Central memory CD8-positive, alpha-beta T cell (primary cell): ENCODE measurements at regions not wholly inside any gene's neighbourhood (a gene's known extent, or its start where the extent isn't known, plus 50 kb on each side); places are given as distances from the start of the nearest gene placed in this dataset.

Experiments
- ATAC-seq: fragments of 150-1000 bp; cut with Tn5 transposase; replicated peaks from 2 replicates; pipeline ENCODE4 v1.10.0; 2022; ENCODE audit warnings: mild to moderate bottlenecking, moderate FRiP score, moderate number of reproducible peaks; ENCODE audit not compliant: poor library complexity, severe bottlenecking; ENCODE audit errors: extremely low read depth
- DNase-seq, 2 donors: peaks; one replicate each; pipeline ENCODE4 v3.0.0; 2021; ENCODE audit warnings: low spot score in 2 of 2
- H3K27ac Mint-ChIP-seq: one replicate; pipeline ENCODE4 v1.8.0; 2022; ENCODE audit warnings: low read depth, mild to moderate bottlenecking, moderate library complexity, mixed read lengths
- H3K27me3 Mint-ChIP-seq: one replicate; pipeline ENCODE4 v1.8.0; 2022; ENCODE audit warnings: mixed read lengths
- H3K36me3 Mint-ChIP-seq: one replicate; pipeline ENCODE4 v1.8.0; 2022; ENCODE audit warnings: mild to moderate bottlenecking, moderate library complexity, mixed read lengths; ENCODE audit not compliant: insufficient read depth
- H3K4me1 Mint-ChIP-seq: one replicate; pipeline ENCODE4 v1.8.0; 2022; ENCODE audit warnings: mixed read lengths
- H3K4me3 Mint-ChIP-seq: one replicate; pipeline ENCODE4 v1.8.0; 2022; ENCODE audit warnings: mild to moderate bottlenecking, moderate library complexity, mixed read lengths
- H3K9me3 Mint-ChIP-seq: one replicate; pipeline ENCODE4 v1.8.0; 2022; ENCODE audit warnings: mixed read lengths

DNA sequence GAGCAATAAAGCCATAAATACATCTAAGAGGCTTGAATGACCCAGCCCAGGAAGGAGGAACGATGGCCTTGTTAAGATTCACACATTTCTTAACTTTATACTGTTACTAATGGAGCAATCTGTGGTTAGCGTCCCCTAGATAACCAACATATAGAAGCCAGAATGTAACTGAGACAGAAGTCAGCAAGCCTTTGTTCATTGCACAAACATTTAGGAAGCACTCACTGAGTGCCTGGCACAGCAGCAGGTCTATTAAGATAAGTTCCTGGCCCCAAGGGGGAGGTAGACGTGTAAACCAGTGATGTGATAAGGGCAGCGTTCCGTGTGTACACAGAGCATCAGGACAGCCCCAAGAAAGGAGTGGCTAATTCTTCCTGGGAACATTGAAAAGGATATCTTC lies 63.6 kb upstream of the ATL2 start:
- peaks cover 52% of the 10 kb centered on the region for H3K27me3 Mint-ChIP-seq
- no peak for DNase-seq
- no peak overlapping the region for H3K4me3 Mint-ChIP-seq
- H3K36me3 Mint-ChIP-seq: no peaks in the 10 kb centered on the region
- no peak overlapping the region for H3K27ac Mint-ChIP-seq
- H3K9me3 Mint-ChIP-seq: no peaks in the 10 kb centered on the region
- no peaks in the 10 kb centered on the region for H3K4me1 Mint-ChIP-seq
- ATAC-seq: no peak

DNA sequence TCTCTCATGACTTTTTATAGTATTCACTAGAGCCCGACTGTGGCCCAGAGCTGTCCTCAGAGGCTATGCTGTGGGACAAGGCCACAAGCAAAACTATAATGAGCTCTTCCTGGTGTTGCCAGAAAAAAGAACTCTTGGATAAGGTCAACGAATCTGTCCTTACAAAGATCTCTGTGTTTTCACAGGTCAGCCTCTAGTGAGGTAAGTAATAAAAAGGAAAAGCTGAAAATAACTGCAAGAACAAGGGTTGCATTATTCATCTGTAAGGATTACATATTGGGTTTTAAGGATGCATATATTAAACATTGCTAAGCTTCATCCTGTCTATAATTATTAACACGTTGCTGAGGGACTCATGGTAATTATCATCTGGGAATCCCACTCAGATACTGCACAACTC lies 62.8 kb upstream of the ATL2 start:
- Mint-ChIP-seq H3K27ac (no peak overlapping the region), H3K9me3 (no peaks in the 10 kb centered on the region), H3K36me3 (no peaks in the 10 kb centered on the region), H3K4me1 (no peaks in the 10 kb centered on the region), H3K4me3 (no peak overlapping the region), H3K27me3 (peaks cover 56% of the 10 kb centered on the region)
- DNase-seq (no peak), ATAC-seq (no peak)

DNA sequence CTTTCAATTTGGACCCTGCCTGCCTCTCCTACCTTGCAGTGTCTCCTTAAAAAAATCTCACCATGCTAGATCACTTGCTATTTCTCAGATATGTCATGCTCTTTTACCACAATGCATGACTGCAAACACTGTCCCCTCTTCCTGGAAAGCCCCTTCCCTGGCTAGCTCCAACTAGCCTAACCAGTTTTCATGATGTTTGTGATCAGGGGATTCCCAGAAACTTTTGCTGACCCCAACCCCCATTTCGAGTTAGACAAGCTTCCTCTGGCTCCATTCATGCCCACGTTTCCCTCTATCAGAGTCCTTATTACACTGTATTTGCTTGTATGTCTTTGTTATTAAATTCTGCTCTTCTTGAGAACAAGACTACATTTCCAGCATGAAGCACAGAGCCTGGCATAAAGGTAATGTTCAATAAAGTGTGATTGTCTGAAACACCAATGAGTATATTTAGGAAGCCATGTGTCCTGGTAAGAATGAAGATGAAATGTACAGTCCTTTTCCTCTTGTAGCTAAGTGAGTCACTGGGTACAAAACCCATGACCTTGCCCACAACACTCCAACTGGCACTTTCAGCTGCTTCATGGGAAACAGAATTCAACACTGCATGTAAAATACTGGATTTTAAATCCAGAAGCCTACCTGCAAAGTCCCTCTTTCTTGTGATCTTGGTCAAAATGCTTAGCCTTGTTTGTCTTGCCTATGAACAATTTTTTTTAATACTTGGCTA lies 62.0 kb upstream of the ATL2 start:
- DNase-seq: no peak
- no peak overlapping the region for H3K4me3 Mint-ChIP-seq
- peaks cover 61% of the 10 kb centered on the region for H3K27me3 Mint-ChIP-seq
- no peaks in the 10 kb centered on the region for H3K4me1 Mint-ChIP-seq
- no peak for ATAC-seq
- no peak overlapping the region for H3K27ac Mint-ChIP-seq
- no peaks in the 10 kb centered on the region for H3K9me3 Mint-ChIP-seq
- no peaks in the 10 kb centered on the region for H3K36me3 Mint-ChIP-seq

DNA sequence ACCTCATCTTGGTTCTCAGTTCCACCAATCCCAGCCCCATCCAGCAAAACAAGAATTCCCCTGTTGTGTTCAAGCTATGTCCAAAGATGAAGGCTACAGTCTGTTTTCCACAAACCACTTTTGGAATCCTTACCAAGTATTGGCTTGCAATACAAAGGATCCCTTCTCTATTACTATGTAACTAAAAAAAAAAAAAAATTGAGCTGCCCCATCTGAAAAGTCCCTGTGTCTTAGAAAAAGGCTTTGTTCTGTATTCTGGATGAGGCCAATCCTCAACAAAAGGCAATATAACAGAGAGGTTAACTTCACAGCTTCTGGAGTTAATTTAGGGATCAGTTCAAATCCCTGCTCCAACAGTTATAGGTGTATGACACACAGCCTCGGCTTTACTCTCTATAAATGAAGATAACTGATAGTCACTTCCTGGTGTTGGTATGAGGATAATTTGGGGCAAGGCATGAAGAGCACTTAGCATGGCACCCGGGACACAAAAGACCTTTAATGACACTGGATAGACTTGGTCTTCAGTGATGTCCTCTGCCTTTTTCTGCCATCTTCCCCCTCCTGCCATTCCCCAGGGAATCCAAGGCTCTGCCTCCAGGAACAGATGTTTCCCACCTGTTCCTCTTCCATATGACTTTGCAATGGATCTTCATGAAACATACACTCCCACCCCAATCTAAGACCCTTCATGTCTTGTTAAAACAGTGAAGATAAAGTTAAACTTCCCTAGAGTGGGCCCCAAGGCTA lies 61.2 kb upstream of the ATL2 start:
- Mint-ChIP-seq H3K36me3 (no peaks in the 10 kb centered on the region), H3K4me1 (no peaks in the 10 kb centered on the region), H3K27me3 (peaks cover 67% of the 10 kb centered on the region), H3K9me3 (no peaks in the 10 kb centered on the region), H3K27ac (no peak overlapping the region), H3K4me3 (no peak overlapping the region)
- DNase-seq: no peak
- ATAC-seq: no peak

DNA sequence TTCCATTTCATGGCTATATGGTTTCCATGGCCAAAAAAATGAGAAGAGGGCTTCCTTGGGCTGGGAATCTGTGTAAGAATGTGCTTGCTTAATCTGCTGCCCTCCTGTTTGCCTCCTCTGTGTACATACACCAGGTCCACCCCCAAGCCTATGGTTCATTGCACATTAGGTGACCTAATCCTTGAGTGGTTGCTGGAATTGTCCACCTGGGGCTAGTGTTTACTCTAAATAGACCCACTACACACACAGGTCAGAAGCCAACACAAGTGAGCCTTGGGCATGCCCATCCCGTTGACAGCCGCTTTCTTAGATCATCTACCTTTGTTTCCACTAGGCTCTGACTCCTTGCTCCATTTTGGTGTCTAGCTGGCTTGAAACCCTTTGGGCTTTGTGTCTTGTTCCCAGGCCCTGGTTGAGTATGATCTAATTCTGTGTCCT lies 59.2 kb upstream of the ATL2 start:
- no peak for ATAC-seq
- H3K4me1 Mint-ChIP-seq: no peaks in the 10 kb centered on the region
- H3K27me3 Mint-ChIP-seq: peaks cover 50% of the 10 kb centered on the region
- H3K4me3 Mint-ChIP-seq: no peak overlapping the region
- H3K36me3 Mint-ChIP-seq: no peaks in the 10 kb centered on the region
- no peaks in the 10 kb centered on the region for H3K9me3 Mint-ChIP-seq
- DNase-seq: no peak
- H3K27ac Mint-ChIP-seq: no peak overlapping the region

DNA sequence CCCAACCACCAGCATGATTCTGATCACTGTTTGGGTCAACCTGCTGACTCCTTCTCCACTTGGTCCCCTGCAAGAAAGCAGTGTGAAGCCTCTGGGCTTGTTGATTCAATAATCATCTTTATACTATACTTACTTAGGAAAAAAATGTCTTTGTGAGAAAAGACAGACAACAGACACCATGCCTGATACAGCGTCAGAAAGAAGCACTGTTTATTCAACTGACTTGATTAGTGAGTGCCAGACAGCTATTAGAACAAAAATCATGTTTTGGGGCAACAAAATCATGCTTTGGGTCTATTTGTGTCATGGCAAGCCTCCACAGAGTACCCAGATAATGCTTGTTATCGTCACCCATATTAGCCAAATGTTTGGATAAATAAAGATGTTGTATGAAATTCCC lies 58.7 kb upstream of the ATL2 start:
- ATAC-seq (no peak), DNase-seq (no peak)
- Mint-ChIP-seq H3K9me3 (no peaks in the 10 kb centered on the region), H3K36me3 (no peaks in the 10 kb centered on the region), H3K27me3 (peaks cover 45% of the 10 kb centered on the region), H3K4me3 (no peak overlapping the region), H3K27ac (no peak overlapping the region), H3K4me1 (no peaks in the 10 kb centered on the region)

DNA sequence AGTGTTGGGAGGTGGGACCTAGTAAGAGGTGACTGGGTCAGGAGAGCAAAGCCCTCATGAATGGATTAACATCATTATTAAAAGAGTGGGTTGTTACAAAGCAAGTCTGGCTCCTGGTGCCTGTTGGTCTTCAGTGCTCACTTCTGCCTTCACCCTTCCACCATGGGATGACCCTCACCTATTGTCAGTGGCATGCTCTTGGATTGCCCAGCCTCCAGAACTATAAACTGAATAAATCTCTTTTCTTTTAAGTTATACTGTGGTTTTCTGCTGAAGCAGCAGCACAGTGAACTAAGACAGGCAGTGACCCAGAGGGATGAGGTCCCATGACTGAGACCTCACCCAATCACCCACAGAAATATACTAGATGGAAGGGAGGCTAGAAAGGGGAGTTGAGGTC lies 57.5 kb upstream of the ATL2 start:
- Mint-ChIP-seq H3K4me1 (no peaks in the 10 kb centered on the region), H3K4me3 (no peak overlapping the region), H3K9me3 (no peaks in the 10 kb centered on the region), H3K27ac (no peak overlapping the region), H3K36me3 (no peaks in the 10 kb centered on the region), H3K27me3 (peaks cover 41% of the 10 kb centered on the region)
- DNase-seq: no peak
- ATAC-seq: no peak

DNA sequence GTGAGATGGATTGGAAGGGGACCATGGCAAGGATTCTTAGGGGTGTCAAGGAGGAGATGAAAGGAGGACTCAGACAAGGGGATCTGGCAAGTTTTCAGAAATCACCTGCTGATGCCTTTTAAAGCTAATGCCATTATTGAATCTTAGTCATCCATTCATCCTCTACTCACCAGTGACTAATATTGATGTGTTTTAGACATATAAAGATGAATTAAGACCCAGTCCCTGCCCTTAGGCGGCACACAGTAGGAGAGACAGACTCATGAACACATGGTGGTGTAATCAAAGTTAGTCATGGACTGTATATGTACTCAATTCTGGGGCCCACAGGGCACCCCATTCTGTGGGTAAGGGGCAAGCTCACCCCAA lies 56.5 kb upstream of the ATL2 start:
- no peaks in the 10 kb centered on the region for H3K36me3 Mint-ChIP-seq
- H3K27ac Mint-ChIP-seq: no peak overlapping the region
- no peak overlapping the region for H3K4me3 Mint-ChIP-seq
- peaks cover 43% of the 10 kb centered on the region for H3K27me3 Mint-ChIP-seq
- no peak for ATAC-seq
- no peaks in the 10 kb centered on the region for H3K4me1 Mint-ChIP-seq
- DNase-seq: no peak
- H3K9me3 Mint-ChIP-seq: no peaks in the 10 kb centered on the region

DNA sequence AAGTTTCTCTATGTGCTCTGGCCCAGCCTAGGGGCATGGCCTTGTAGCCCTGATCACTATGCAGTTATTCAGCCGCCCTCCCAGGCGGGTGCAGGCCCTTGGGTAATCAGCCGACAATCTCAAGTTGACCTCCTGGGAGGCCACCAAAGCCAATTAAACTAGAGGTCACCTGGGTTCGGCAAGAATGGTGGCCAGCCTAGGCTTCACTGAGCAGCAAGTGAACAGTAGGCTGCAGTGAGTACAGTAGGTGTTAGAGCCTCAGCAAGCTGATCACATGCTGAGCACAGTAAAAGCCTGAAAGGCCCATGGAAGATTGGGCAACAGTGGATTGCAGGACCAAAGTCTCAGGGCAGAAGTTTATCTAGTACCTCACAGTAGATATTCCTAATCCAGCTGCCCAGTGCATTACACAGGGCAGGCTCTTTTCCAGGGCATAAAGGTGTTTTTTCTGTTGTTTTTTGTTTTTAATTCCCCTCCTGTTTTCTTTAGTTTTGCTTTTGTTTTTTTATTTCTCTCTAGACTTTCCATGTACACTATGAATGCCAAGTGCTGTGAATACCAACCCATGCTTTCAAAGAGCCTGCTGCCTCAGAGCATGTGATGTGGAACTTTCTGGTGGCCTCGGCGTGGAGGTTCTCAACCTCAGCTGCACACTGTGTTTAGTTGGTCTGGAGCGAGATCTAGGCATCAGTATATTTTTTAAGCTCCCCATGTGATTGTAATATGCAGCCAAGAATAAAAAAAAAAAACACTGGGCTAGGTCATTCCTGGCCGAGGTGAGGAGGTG lies 55.9 kb upstream of the ATL2 start:
- ATAC-seq (no peak), DNase-seq (no peak)
- Mint-ChIP-seq H3K27ac (no peak overlapping the region), H3K4me1 (no peaks in the 10 kb centered on the region), H3K4me3 (no peak overlapping the region), H3K27me3 (peaks cover 43% of the 10 kb centered on the region), H3K9me3 (no peaks in the 10 kb centered on the region), H3K36me3 (no peaks in the 10 kb centered on the region)

DNA sequence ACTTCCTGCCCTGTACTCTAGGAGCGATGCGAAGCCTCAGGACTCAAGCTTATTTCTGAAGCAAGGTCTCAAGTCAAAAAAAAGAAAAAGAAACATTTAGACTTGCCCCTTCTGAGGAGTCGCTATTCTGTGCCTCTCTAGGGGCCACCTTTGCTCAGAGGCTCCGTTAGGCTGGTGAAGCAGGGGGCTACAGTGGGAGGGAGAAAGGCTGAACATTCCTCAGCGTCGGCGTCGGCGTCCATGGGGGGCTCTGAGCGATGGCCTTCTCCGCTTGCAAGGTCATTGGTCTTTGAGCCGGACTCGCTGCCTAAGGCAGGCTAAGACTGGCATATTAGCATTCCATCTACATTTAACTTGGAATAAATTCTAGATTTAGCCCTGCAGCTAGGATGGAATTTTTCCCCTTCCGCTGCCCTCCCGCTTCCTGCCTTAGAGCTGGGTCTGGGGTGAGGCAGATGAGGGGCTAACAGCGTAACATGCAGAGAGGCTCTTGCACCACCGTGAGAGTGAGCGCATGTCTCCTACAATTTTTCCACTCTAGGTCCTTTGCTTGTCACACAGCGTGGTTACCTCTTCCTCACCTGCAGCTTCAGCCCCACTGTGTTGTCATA lies 53.6 kb upstream of the ATL2 start:
- no peak for ATAC-seq
- no peak overlapping the region for H3K4me3 Mint-ChIP-seq
- peaks cover 47% of the 10 kb centered on the region for H3K27me3 Mint-ChIP-seq
- no peaks in the 10 kb centered on the region for H3K4me1 Mint-ChIP-seq
- H3K36me3 Mint-ChIP-seq: no peaks in the 10 kb centered on the region
- no peak overlapping the region for H3K27ac Mint-ChIP-seq
- no peak for DNase-seq
- no peaks in the 10 kb centered on the region for H3K9me3 Mint-ChIP-seq

DNA sequence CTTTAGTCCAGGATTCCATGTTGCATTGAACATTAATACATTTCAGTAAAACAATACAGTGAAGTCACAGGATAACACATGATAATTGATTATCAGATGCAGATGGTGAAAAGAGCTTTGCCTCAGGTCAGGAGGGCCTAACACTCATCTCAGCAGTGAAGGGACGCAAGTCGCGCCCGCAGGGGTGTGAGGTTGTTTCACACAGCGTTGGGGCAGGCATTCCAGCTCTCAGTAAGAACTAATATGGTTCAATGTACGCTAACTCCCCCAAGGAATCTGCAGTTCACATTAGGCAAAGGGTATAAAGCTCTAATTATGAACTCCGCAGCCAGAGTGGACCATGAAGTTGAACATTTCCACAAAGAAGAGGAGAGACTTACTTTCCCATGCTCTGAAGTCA lies 53.1 kb upstream of the ATL2 start:
- Mint-ChIP-seq H3K9me3 (no peaks in the 10 kb centered on the region), H3K4me3 (no peak overlapping the region), H3K36me3 (no peaks in the 10 kb centered on the region), H3K27ac (no peak overlapping the region), H3K27me3 (peaks cover 48% of the 10 kb centered on the region), H3K4me1 (no peaks in the 10 kb centered on the region)
- ATAC-seq: no peak
- no peak for DNase-seq

DNA sequence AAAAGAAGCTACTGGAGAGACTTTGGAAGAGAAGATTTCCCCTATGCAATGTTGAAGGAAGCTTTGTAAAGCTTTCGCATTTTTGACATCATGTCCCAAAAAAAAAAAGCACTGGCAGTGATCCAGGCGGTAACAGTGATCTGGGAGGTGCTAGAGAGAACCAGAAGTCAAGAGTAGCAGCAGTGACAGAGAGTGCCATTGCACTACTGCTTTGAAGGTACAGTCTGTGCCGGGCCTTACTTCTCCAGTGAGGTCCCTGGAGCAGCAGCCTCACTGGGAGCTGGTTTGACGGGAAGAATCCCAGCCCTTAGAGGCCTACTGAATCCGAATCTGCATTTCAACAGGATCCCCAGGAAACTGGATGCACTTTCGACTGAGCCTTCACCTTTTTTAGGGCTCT lies 50.9 kb upstream of the ATL2 start:
- Mint-ChIP-seq H3K4me1 (no peaks in the 10 kb centered on the region), H3K27ac (no peak overlapping the region), H3K36me3 (peaks cover 1% of the 10 kb centered on the region), H3K9me3 (no peaks in the 10 kb centered on the region), H3K4me3 (no peak overlapping the region), H3K27me3 (peaks cover 36% of the 10 kb centered on the region)
- no peak for ATAC-seq
- DNase-seq: no peak
